Suprapubic skin (tissue), 4 donors: ENCODE measurements at regions not wholly inside any gene's neighbourhood (a gene's known extent, or its start where the extent isn't known, plus 50 kb on each side); places are given as distances from the start of the nearest gene placed in this dataset.

Experiments used
- CTCF ChIP-seq, 2 donors: fragments of 200-600 bp in 1 of 2; fragments of 450-650 bp in 1 of 2; sonication (generic) in 1 of 2; IDR thresholded peaks; one replicate each; pipeline ENCODE4 v1.5.1; 2016 to 2019; ENCODE audit warnings: antibody characterized with exemption in 2 of 2, mild to moderate bottlenecking in 1 of 2, moderate library complexity in 1 of 2
- EP300 ChIP-seq: sonication (generic); formaldehyde crosslinking; IDR thresholded peaks from one replicate; pipeline ENCODE4 v1.6.1; 2017; ENCODE audit warnings: antibody characterized with exemption
- POLR2AphosphoS5 ChIP-seq, 3 donors: sonication (generic); formaldehyde crosslinking; IDR thresholded peaks; one replicate each; pipeline ENCODE4 v1.6.1; 2017; ENCODE audit warnings: antibody characterized with exemption in 3 of 3

DNA sequence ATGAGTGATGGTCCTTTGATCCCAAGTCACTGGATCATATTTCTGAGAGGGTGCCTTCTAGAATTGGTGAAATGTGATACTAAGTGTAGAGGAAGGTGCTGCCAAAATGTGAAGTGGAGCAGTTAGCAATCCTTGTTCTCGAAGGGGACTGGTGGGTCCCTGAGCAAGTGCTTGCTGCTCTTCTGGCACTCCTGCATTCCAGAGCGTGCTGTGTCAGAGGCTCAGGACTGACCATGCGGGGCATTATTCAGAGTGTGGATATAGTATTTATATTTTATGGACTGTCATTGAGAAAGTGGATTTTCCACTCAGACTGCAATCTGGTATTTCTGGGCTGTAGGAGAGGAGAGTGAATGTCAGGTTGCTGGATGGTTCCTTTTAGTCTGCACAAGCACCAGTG lies 152.6 kb upstream of the KL start:
- TF ChIP-seq CTCF (IDR thresholded peaks at IDR 0.05) (no peak), EP300 (no peak), POLR2AphosphoS5 (IDR thresholded peaks at IDR 0.05) (no peak)
